Kidney (tissue), 13 donors: ENCODE measurements at regions not wholly inside any gene's neighbourhood (a gene's known extent, or its start where the extent isn't known, plus 50 kb on each side); places are given as distances from the start of the nearest gene placed in this dataset.

Experiments
- DNase-seq, 5 donors: peaks; one replicate each; pipeline ENCODE4 v3.0.0-alpha.2; 2013 to 2020
- FAIRE-seq: peaks from 2 replicates; lab custom pipeline; 2012; peaks lifted over from hg19 to GRCh38; lab: Jason Lieb, UNC
- H3K27ac ChIP-seq, 2 donors: one replicate each; pipeline ENCODE4 v1.7.0; 2013; ENCODE audit warnings: low read depth in 2 of 2, low read length in 2 of 2, inconsistent platforms in 1 of 2
- H3K27me3 ChIP-seq: one replicate; pipeline ENCODE4 v1.7.1; 2013; ENCODE audit warnings: low read length, inconsistent platforms; ENCODE audit not compliant: control insufficient read depth, insufficient read depth
- H3K36me3 ChIP-seq, 3 donors: one replicate each; pipeline versions ENCODE4 v1.7.0 to v1.7.1; 2013; ENCODE audit warnings: low read length in 3 of 3, control low read depth in 1 of 3, inconsistent platforms in 1 of 3; ENCODE audit not compliant: insufficient read depth in 3 of 3, control insufficient read depth in 2 of 3
- H3K4me1 ChIP-seq, 3 donors: one replicate each; pipeline versions ENCODE4 v1.7.0 to v1.7.1; 2013; ENCODE audit warnings: low read length in 3 of 3, inconsistent platforms in 1 of 3, low read depth in 1 of 3; ENCODE audit not compliant: control insufficient read depth in 2 of 3, insufficient read depth in 2 of 3
- H3K4me3 ChIP-seq, 3 donors: one replicate each; pipeline versions ENCODE4 v1.7.0 to v1.8.1; 2013; ENCODE audit warnings: low read length in 3 of 3, control low read depth in 1 of 3, inconsistent platforms in 1 of 3
- H3K9ac ChIP-seq, 3 donors: one replicate each; pipeline versions ENCODE4 v1.7.0 to v1.7.1; 2013; ENCODE audit warnings: low read length in 3 of 3, control low read depth in 1 of 3, inconsistent platforms in 1 of 3
- H3K9me3 ChIP-seq, 3 donors: one replicate each; pipeline versions ENCODE4 v1.7.0 to v1.7.1; 2013; ENCODE audit warnings: low read length in 3 of 3, control low read depth in 1 of 3, inconsistent platforms in 1 of 3; ENCODE audit not compliant: control insufficient read depth in 2 of 3, insufficient read depth in 1 of 3
- CTCF ChIP-seq: IDR thresholded peaks from 3 replicates; pipeline ENCODE4 v1.5.1; 2012; ENCODE audit warnings: mild to moderate bottlenecking, moderate library complexity, borderline replicate concordance; ENCODE audit not compliant: insufficient read depth; ENCODE audit errors: extremely low read depth
- intact Hi-C: fragments of 100-400 bp; cut with DNase I; formaldehyde crosslinking; loops from one replicate; pipeline ENCODE4 v1.11.1; 2022
- donor health status: control.
- donor health status: control.
- donor health status: control.
- donor health status: control.
- donor health status: control.
- donor health status: DM: yes; HTN: yes; CAD: no.
- donor health status: Normal renal cell carcinoma (clear cell type).

DNA sequence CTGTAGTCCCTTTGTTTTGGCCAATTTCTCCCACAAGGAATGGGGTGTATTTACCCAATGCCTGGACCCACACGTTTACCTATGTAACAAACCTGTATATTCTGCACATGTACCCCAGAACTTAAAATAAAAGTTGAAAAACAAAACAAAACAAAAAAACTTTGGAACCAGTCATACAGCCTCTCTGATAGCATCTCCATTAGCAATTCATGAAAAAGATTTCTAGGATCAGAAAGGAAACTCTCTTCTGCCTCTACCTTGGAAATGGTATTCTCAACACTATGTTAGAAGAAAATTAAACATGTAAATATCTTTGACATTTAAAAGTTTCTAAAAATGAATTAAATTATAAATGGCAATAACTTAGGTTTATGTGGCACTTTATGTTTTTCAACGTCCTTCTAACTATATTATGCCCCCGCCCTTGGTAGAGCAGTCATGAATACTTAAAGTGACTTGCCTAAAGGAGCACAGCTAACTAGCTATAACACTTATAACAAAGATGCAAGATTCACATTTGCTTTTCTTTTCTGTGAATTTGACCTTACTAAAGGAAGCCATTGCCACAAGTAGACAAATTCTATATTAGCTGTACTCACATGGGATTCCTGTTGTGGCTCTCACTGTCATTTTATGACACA, 147.5 kb upstream of the FKBP1C start:
- intact Hi-C loops = no loop called here
- Histone ChIP-seq H3K4me3 (no peak overlapping the region), H3K27ac (no peak overlapping the region), H3K4me1 (no peaks in the 10 kb centered on the region), H3K9ac (no peak overlapping the region), H3K27me3 (no peaks in the 10 kb centered on the region), H3K9me3 (no peaks in the 10 kb centered on the region), H3K36me3 (no peaks in the 10 kb centered on the region)
- DNase-seq (no peak), FAIRE-seq (no peak)
- no peak for TF ChIP-seq CTCF

- DNase-seq = peak in 2 of 5 donors; percentile 3 to 6
- Histone ChIP-seq H3K4me3 (no peak overlapping the region), H3K9me3 (no peaks in the 10 kb centered on the region), H3K27ac (no peak overlapping the region), H3K9ac (no peak overlapping the region), H3K4me1 (no peaks in the 10 kb centered on the region), H3K27me3 (no peaks in the 10 kb centered on the region), H3K36me3 (no peaks in the 10 kb centered on the region)
- peak; percentile 21 for TF ChIP-seq CTCF
- FAIRE-seq = no peak
- intact Hi-C loops = no loop called here
Measured at GRCh38 chr6:63066055-63066704, 145.1 kb upstream of the FKBP1C start.

DNA sequence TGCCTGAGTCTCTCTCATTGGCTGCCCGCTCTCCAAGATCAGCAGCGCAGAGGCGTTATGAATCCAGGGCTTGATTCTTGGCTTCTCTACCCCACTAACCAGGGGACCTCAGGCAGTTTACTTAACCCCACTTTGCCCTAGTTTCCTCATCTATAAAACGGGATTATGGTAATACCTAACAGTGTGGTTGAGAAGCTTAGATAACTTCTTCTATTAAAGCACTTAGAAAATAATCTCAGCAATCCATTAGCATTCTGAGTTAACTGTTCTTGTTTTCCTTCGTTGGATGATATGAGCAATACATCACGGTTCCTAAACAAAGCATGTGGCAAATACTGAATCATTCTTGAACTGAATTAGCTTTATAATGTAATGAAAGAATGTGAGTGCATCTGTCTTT, 116.3 kb upstream of the FKBP1C start:
- H3K9ac ChIP-seq = no peak overlapping the region
- no peaks in the 10 kb centered on the region for H3K4me1 ChIP-seq
- no peaks in the 10 kb centered on the region for H3K36me3 ChIP-seq
- H3K4me3 ChIP-seq = no peak overlapping the region
- intact Hi-C loops = no loop called here
- no peak for DNase-seq
- TF ChIP-seq CTCF = no peak
- H3K27ac ChIP-seq = no peak overlapping the region
- FAIRE-seq = no peak
- H3K9me3 ChIP-seq = no peaks in the 10 kb centered on the region
- H3K27me3 ChIP-seq = no peaks in the 10 kb centered on the region

GRCh38 chr6:63097222-63097621, 114.0 kb upstream of the FKBP1C start:
- Histone ChIP-seq H3K9ac (no peak overlapping the region), H3K27ac (no peak overlapping the region), H3K36me3 (no peaks in the 10 kb centered on the region), H3K4me3 (no peak overlapping the region), H3K9me3 (no peaks in the 10 kb centered on the region), H3K4me1 (no peaks in the 10 kb centered on the region), H3K27me3 (no peaks in the 10 kb centered on the region)
- no peak for TF ChIP-seq CTCF
- FAIRE-seq = no peak
- intact Hi-C loops = no loop called here
- no peak for DNase-seq
